NCI-H146 (cell line): ENCODE measurements at regions not wholly inside any gene's neighbourhood (a gene's known extent, or its start where the extent isn't known, plus 50 kb on each side); places are given as distances from the start of the nearest gene placed in this dataset.

Experiments
- DNase-seq: peaks from one replicate; lab custom pipeline; 2025; lab: John Stamatoyannopoulos, UW

GRCh38 chr15:39209548-39210211 lies 371.2 kb upstream of the THBS1 start:
- DNase-seq = no peak

DNA sequence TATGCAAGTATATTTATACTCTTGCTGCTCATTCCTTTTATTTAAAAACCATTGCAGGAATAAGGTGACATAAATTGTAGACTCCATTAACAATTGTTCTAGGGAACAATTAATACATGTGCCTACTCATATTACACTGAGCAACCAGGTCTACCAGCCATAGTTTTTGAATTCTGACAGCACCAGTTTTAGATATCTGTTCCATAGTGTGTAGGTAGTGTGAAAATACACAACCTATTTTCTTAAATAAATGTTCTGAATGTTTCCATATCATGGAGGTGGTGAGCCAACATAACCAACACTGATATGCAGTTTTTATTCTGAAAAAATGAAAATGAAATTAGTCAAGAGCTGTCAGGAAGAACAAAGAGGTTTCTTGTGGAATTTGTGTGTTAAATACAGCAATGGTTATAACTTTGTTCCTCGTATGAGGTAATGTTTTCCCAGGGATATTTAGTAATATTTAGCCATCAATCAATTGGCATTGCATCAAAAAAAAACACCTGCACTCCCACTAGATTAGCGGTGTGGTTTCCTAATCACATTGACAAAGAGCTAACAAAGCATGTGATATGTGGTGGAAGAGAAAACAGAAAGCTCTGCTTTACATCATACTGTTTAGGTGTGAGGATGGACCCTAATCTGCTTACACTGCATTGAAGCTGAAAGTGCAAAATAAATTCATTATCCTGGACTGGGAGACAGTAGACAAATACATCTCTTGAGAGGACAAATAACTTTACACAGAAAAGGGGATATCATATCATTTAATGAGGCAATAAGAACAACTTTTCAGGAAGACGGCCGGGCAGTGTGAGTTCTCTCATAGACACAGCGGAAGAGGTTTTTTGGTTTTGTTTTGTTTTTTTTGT lies 369.5 kb upstream of the THBS1 start:
- no peak for DNase-seq

GRCh38 chr15:39213385-39213840 lies 367.5 kb upstream of the THBS1 start:
- no peak for DNase-seq

GRCh38 chr15:39215015-39215414 lies 365.9 kb upstream of the THBS1 start:
- no peak for DNase-seq

GRCh38 chr15:39216816-39217215 lies 364.1 kb upstream of the THBS1 start:
- no peak for DNase-seq

DNA sequence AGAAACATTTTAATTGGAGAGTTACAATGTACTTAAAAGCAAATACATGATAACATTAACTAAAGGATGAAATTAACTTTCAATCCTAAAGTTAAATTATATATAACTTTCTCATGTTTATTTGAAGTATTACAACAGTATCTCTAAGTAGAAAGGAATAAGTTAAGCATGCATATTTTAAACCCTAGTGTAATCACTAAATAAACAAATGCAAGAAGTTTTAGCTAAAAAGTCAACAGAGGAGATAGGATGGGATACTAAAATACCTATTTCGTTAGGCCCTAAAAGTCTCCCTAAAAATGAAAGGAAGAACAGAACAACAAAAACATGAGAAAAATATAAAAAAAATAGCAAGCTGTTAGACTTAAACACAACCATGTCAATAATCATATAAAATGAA lies 361.3 kb upstream of the THBS1 start:
- no peak for DNase-seq

DNA sequence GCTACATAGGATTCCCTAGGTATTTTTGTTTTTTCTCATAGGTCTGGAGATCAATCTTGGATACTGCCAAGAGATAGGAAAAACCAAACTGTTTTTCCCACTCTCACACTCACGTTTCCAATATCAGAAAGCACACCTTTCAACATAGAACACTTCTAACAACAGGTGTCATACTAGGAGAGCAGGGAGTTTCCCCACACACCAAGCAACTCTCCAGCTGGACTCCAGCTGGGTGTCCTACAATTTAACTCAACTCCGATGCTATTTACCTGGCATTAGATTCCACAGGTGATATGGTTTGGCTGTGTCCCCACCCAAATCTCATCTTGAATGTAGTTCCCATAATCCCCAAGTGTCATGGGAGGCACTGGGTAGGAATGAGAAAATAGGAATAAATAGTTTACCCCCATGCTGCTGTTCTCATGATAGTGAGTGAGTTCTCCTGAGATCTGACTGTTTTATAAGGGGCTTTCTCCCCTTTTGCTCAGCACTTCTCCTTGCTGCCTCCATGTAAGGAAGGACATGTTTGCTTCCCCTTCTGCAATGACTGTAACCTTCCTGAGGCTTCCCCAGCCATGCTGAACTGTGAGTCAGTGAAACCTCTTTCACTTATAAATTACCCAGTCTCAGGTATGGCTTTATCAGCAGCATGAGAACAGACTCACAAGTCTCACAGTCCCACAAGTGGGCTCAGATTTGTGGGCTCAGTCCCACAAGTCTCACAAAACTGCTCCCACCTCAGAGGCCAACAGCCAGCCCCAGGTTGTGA lies 354.5 kb upstream of the THBS1 start:
- DNase-seq = no peak

GRCh38 chr15:39227001-39227400 lies 353.9 kb upstream of the THBS1 start:
- no peak for DNase-seq

DNA sequence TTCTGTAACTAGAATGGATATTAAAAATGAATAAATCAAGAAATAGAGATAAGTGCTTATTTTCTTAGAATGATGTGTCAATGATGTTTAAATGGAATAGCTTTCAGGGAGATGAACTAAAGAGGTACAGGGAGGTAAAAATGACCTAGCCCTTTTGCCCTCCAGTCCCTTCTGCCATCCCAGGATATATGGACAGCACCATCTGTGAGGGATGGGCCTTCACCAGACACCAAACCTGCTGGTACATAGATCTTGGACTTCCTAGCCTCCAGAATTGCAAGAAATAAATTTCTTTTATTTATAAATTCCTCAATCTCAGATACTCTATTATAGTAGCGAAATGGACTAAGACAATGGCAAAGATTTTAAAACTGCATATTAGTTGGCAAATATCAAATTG lies 352.0 kb upstream of the THBS1 start:
- no peak for DNase-seq

- DNase-seq = no peak
Observed at GRCh38 chr15:39230205-39230907, 350.5 kb upstream of the THBS1 start.

DNA sequence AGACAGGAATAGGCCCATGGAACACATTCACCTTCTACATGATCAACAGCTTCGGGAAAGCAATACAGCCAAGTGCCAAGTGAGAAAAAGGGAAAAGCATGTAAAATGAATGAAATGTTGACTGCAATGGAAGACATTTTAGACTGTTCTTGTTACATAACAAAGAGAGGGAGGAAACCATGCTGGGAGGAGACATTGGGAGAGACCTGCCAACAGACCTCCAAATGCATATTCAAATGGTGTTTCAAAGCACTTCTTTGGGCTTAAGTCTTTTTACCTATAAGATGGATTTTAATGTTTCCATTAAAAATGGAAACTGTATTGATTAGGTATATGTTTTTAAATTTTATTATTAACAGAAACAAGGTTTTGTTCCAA lies 350.0 kb upstream of the THBS1 start:
- no peak for DNase-seq

DNA sequence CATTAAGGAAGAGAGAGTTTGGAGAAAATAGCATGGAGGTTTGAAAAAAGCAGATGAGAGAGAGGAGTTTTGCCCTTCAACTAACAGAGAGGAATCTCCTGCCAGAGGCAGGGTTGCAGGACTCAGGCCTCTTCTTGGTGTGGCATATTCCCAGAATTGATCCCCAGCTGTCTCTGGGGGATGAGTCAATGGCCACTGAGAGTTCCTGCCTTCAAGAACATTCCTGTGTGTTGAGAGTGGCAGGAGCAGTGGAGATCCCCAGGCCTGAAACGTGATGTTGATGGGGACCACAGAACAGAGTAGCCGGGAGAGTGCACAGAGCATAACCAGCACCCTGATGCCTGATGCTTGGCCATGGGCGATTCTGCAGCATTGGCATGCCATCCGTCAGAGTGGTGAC lies 348.4 kb upstream of the THBS1 start:
- no peak for DNase-seq

- DNase-seq = no peak
Observed at GRCh38 chr15:39235084-39235795, 345.6 kb upstream of the THBS1 start.

DNA sequence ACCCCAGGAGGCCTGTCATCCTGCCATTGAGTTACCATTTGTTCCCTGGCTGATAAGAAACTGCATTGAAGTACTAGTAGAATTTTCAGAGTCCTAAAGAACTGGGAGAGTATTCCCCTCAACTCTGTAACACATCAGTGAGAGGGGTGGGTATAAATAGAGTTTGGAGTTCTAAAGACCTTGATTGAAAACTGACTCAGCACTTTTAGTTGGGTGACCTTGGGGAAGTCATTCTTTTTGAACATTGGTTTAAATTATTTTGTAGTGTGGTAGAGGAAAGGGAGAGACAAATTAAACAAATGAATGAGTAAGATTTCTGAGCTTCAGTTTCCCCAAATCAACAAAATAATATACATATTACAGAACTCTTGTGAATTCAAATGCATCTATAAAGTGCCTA lies 344.5 kb upstream of the THBS1 start:
- no peak for DNase-seq

DNA sequence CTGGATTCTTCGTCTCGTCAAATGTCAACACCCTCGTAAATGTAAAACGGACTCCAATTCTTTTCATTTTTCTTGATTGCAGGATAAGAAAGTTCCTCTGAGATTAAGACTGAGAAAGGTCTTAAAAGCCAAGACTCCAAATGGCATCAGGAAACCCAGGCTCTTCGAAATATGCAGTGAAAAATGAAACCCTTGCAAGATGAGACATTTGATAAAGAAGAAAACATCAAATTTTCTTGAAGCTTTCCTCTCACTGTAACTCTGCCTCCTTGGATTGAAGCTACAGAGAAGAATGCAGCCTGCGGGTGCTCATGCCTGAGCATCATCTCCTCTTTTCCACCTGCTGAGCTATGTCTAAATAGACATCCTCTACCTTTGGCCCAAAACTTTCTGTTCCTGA lies 342.4 kb upstream of the THBS1 start:
- no peak for DNase-seq

GRCh38 chr15:39239562-39239961 lies 341.3 kb upstream of the THBS1 start:
- no peak for DNase-seq

DNA sequence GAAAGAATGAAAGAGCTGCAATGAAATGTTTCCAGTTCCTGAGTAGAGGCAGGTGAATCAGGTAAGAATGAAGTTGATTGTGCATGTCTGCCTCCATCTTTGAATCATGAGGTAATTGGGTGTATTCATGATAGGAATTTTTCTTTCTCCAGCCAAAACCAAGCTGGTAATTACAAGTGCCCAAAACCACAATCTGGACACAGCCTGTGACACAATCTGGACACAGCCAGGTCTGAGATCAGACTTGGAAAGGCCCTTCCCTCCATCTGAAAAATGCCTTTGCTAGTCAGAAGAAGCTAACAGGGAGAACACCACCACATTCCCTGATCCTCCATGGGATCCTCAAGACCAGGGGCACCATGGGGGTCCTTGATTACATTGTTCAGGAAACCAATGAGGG lies 338.5 kb upstream of the THBS1 start:
- no peak for DNase-seq

GRCh38 chr15:39243396-39243795 lies 337.5 kb upstream of the THBS1 start:
- no peak for DNase-seq

- no peak for DNase-seq
Observed at GRCh38 chr15:39244776-39245175, 336.1 kb upstream of the THBS1 start.

DNA sequence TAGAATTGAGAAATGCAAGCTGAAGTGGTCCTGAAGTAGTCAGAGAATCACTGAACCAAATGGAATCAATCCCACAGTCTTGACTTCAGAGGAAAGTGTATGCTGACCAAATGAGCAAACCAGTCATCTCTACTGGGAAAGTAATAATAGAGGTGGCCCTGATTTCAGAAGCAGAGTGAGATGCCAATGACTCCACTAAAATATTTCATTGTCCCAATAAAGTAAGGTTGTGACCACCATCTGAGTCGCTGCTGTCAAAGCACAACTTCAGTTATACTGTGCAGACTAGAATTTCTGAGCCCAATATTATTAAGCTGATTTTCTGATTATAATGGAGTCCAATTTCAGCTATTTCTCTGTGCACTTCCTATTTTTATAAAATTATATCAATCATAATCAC lies 334.4 kb upstream of the THBS1 start:
- no peak for DNase-seq

DNA sequence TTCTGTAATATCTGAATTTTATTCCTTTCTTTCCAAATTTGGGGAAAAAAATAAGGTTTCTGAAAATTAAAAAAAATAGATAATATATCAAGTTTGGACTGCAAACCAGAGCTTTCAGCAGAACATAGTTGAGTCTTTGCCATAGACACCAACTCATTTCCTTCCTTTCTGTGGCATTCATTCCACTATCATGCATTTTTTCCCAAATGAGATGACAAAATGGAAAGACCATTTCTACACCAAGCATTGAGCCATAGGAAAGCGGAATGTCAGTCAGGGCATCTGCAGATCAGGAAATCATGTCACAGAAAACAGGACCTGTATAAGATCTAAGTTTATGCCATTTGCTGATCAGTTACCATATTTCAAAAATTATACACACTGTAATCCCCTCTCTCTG lies 333.3 kb upstream of the THBS1 start:
- no peak for DNase-seq

DNA sequence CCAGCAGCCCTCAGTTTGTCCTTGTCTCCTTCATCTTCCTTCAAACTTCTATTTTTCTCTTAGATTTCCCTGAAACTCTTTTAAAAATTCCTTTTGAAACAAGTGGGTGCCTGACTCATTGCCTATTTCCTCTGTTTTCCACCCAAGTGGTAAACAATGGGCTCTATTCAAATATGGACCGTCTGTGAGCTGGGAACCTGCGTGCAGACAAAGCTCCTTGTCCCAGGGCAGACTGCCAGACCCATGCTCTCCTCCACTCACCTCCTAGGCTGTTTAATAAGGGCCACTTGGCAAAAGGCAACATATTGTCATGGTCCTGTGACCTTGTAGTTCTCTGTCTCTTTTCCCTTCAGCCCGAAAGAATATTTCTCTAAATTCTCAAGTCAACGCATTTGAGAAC lies 332.7 kb upstream of the THBS1 start:
- DNase-seq = no peak
